ENCODE measurements at regions not wholly inside any gene's neighbourhood (a gene's known extent, or its start where the extent isn't known, plus 50 kb on each side); places are given as distances from the start of the nearest gene placed in this dataset.

DNA sequence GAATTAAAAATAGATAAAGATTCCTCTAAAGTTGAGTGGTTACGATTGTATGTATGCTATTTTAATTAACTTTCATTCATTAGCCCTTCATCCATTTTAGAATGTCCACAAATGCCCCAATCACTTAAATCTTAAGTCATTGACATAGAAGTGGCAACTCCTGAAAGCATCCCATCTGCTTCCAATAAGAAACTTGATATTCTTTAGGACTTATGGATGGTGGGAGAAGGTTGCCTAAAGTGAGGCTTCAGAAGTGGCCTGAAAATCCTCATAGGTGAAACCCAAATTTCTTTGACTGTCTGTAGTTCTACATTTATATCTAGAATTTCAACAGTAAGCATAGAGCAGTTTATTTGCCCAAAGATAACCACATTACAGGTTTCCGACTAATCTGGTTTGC, 161.7 kb upstream of the HMGA2 start:
- no peaks in the 10 kb centered on the region for H3K9me3 ChIP-seq
- intact Hi-C loops (cut with DNase I): no loop called here
- no peaks in the 10 kb centered on the region for H3K36me3 ChIP-seq
- no peak overlapping the region for H3K27ac ChIP-seq
- TF ChIP-seq, protein P1, sequence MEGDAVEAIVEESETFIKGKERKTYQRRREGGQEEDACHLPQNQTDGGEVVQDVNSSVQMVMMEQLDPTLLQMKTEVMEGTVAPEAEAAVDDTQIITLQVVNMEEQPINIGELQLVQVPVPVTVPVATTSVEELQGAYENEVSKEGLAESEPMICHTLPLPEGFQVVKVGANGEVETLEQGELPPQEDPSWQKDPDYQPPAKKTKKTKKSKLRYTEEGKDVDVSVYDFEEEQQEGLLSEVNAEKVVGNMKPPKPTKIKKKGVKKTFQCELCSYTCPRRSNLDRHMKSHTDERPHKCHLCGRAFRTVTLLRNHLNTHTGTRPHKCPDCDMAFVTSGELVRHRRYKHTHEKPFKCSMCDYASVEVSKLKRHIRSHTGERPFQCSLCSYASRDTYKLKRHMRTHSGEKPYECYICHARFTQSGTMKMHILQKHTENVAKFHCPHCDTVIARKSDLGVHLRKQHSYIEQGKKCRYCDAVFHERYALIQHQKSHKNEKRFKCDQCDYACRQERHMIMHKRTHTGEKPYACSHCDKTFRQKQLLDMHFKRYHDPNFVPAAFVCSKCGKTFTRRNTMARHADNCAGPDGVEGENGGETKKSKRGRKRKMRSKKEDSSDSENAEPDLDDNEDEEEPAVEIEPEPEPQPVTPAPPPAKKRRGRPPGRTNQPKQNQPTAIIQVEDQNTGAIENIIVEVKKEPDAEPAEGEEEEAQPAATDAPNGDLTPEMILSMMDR (IDR thresholded peaks at IDR 0.05): no peak
- no peak for TF ChIP-seq POLR2A (IDR thresholded peaks at IDR 0.05)
- H3K27me3 ChIP-seq: no peaks in the 10 kb centered on the region
- 88 to 94% methylated on average over 2 of the region's 2 CpGs for WGBS, 2 donors
- H3K4me3 ChIP-seq: no peak overlapping the region
- no peak for DNase-seq
- H3K4me1 ChIP-seq: no peaks in the 10 kb centered on the region

DNA sequence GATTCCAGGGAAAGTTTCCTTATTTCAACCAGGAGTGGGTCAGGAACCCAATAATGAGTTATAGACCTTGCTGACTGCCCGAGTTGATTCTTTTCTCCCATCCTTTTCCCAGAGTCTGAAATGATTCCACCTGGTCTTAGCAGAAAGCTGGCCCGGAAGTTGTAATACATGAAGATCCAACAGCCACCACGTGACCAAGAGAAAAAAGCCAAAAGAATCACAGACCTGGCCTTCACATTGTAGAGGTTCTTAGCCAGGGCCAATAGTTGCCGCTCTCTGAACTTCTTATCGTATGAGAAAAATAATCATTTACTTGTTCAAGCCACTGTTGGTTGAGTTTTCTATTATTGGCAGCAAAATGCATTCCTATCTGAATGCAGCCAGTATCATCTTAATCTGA, 161.2 kb upstream of the HMGA2 start:
- Histone ChIP-seq H3K9me3 (no peaks in the 10 kb centered on the region), H3K4me1 (no peaks in the 10 kb centered on the region), H3K27ac (no peak overlapping the region), H3K4me3 (no peak overlapping the region), H3K27me3 (no peaks in the 10 kb centered on the region), H3K36me3 (no peaks in the 10 kb centered on the region)
- 77 to 90% methylated on average over 5 of the region's 5 CpGs for WGBS, 2 donors
- intact Hi-C loops (cut with DNase I): no loop called here
- no peak for TF ChIP-seq POLR2A (IDR thresholded peaks at IDR 0.05)
- TF ChIP-seq, protein P1 (IDR thresholded peaks at IDR 0.05): no peak
- no peak for DNase-seq

DNA sequence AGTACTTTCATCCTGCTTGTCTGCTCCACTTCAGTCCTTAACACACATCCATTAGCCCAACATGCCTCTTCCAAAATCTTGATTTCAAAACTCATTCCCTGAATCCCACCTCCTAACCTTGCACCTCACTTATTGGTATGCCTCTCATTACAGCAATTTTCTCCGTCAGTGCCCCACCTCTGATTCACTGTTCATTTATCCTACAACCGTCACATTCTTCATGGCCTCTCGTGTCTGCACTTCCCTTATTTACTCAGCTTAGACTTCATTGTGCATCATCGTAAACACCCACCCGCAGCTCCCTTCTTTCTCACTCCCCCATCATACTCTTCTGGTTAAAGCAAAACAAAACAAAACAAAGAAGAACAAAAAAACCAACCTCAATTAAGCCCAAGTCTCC, 160.6 kb upstream of the HMGA2 start:
- Histone ChIP-seq H3K36me3 (no peaks in the 10 kb centered on the region), H3K27me3 (no peaks in the 10 kb centered on the region), H3K27ac (no peak overlapping the region), H3K4me3 (no peak overlapping the region), H3K4me1 (no peaks in the 10 kb centered on the region), H3K9me3 (no peaks in the 10 kb centered on the region)
- intact Hi-C loops (cut with DNase I): no loop called here
- DNase-seq: no peak
- TF ChIP-seq, protein P1 (IDR thresholded peaks at IDR 0.05): no peak
- TF ChIP-seq POLR2A (IDR thresholded peaks at IDR 0.05): no peak
- 87 to 89% methylated on average over 5 of the region's 5 CpGs for WGBS, 2 donors

DNA sequence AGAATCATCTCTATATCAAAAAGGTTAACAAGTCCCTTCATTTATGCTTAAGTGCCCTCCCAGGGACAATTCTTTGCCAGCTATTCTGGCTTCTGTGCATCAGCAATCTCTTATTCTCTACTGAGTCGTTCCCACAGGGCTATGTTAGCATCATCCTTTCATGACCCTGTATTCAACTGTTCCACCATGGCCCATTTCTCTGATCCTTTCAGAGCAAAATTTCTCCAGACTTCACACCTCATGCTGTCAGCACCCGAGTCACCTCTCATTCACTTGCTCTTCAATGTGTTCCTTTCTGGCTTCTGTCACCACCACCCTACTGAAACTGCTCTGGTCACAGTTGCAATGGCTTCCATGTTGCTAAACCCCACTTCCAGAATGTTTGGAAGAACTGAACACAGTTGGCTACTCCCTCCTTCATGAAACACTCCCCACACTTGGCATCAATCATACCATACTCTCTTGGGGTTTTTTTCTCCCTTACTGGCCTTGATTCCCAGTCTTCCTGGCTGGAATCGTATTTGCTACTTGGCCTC, 159.5 kb upstream of the HMGA2 start:
- Histone ChIP-seq H3K4me3 (no peak overlapping the region), H3K36me3 (no peaks in the 10 kb centered on the region), H3K27ac (no peak overlapping the region), H3K9me3 (no peaks in the 10 kb centered on the region), H3K4me1 (no peaks in the 10 kb centered on the region), H3K27me3 (no peaks in the 10 kb centered on the region)
- no peak for TF ChIP-seq POLR2A (IDR thresholded peaks at IDR 0.05)
- TF ChIP-seq, protein P1 (IDR thresholded peaks at IDR 0.05): no peak
- WGBS, 2 donors: 78 to 79% methylated on average over 3 of the region's 3 CpGs
- intact Hi-C loops (cut with DNase I): no loop called here
- DNase-seq: no peak

DNA sequence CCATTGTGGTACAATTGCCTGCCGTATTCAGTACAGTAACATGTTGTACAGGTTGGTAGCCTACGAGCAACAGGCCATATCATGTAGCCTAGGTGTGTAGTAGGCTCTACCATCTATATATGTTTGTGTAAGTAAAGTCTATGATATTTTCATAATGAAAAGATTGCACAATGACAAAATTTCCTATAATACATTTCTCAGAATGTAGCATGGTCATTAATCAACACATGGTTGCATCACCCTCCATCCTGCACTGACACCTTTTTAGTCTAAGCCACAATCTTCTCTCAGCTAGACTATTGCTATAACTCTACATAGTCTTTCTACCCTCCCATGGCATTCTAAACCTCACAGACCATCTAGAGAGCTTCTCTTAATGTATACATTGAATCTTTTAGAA, 158.5 kb upstream of the HMGA2 start:
- TF ChIP-seq, protein P1 (IDR thresholded peaks at IDR 0.05): no peak
- no peak for TF ChIP-seq POLR2A (IDR thresholded peaks at IDR 0.05)
- no peak for DNase-seq
- H3K36me3 ChIP-seq: no peaks in the 10 kb centered on the region
- H3K27me3 ChIP-seq: no peaks in the 10 kb centered on the region
- H3K9me3 ChIP-seq: no peaks in the 10 kb centered on the region
- WGBS, 2 donors: 32 to 56% methylated on average over 2 of the region's 2 CpGs
- H3K27ac ChIP-seq: no peak overlapping the region
- H3K4me3 ChIP-seq: no peak overlapping the region
- intact Hi-C loops (cut with DNase I): no loop called here
- H3K4me1 ChIP-seq: no peaks in the 10 kb centered on the region
